Hepatocyte (in vitro differentiated cells): ENCODE measurements at regions not wholly inside any gene's neighbourhood (a gene's known extent, or its start where the extent isn't known, plus 50 kb on each side); places are given as distances from the start of the nearest gene placed in this dataset.

ENCODE experiments used
- DNase-seq: peaks from one replicate; pipeline ENCODE4 v3.0.0-alpha.2; 2016; ENCODE audit warnings: low spot score
- H2AFZ ChIP-seq: fragments of 200-600 bp; sonication (generic); 2 replicates; pipeline ENCODE4 v1.6.0; 2016; ENCODE audit warnings: antibody characterized with exemption, mild to moderate bottlenecking
- H3K27ac ChIP-seq: fragments of 200-600 bp; sonication (generic); 2 replicates; pipeline ENCODE4 v1.5.1; 2016; ENCODE audit warnings: mild to moderate bottlenecking
- H3K27me3 ChIP-seq: fragments of 200-600 bp; sonication (generic); 2 replicates; pipeline ENCODE4 v1.6.1; 2016
- H3K36me3 ChIP-seq: fragments of 200-600 bp; sonication (generic); replicated peaks from 2 replicates; pipeline ENCODE4 v1.5.1; 2016; ENCODE audit warnings: low read depth; ENCODE audit not compliant: insufficient read depth
- H3K4me1 ChIP-seq: fragments of 200-600 bp; sonication (generic); 2 replicates; pipeline ENCODE4 v1.5.1; 2016; ENCODE audit warnings: mild to moderate bottlenecking, moderate library complexity; ENCODE audit not compliant: insufficient read depth
- H3K4me2 ChIP-seq: fragments of 200-600 bp; sonication (generic); 2 replicates; pipeline ENCODE4 v1.6.0; 2016
- H3K4me3 ChIP-seq: fragments of 200-600 bp; sonication (generic); 2 replicates; pipeline ENCODE4 v1.5.1; 2016; ENCODE audit warnings: mild to moderate bottlenecking
- H3K79me2 ChIP-seq: fragments of 200-600 bp; sonication (generic); 2 replicates; pipeline ENCODE4 v1.6.0; 2017; ENCODE audit warnings: mild to moderate bottlenecking
- H3K9me2 ChIP-seq: fragments of 200-600 bp; sonication (generic); replicated peaks from 2 replicates; pipeline ENCODE4 v1.6.0; 2017; ENCODE audit warnings: mild to moderate bottlenecking; ENCODE audit not compliant: insufficient read depth
- H3K9me3 ChIP-seq: fragments of 200-600 bp; sonication (generic); 2 replicates; pipeline ENCODE4 v1.5.1; 2016; ENCODE audit warnings: low read depth, mild to moderate bottlenecking
- H4K20me1 ChIP-seq: fragments of 200-600 bp; sonication (generic); 2 replicates; pipeline ENCODE4 v1.6.0; 2016; ENCODE audit warnings: mild to moderate bottlenecking; ENCODE audit not compliant: insufficient read depth, poor library complexity, severe bottlenecking
- EZH2 ChIP-seq: fragments of 200-600 bp; sonication (generic); IDR thresholded peaks from 2 replicates; pipeline ENCODE4 v1.6.1; 2016; ENCODE audit warnings: antibody characterized with exemption, mild to moderate bottlenecking, borderline replicate concordance
- EZH2phosphoT487 ChIP-seq: fragments of 200-600 bp; sonication (generic); IDR thresholded peaks from one replicate; pipeline ENCODE4 v1.6.1; 2018; ENCODE audit warnings: antibody characterized with exemption, mild to moderate bottlenecking, low read depth, moderate library complexity; ENCODE audit not compliant: unreplicated experiment, severe bottlenecking
- WGBS: methylation state at CpG from one replicate; pipeline ENCODE4 v1.1.6; 2016; ENCODE audit warnings: low lambda C conversion rate; ENCODE audit errors: missing lambda C conversion rate; 5-methylcytosine and 5-hydroxymethylcytosine counted together
- TF ChIP-seq, protein P1 (sequence below): fragments of 200-600 bp; sonication (generic); IDR thresholded peaks from 2 replicates; pipeline ENCODE4 v1.5.1; 2016; ENCODE audit warnings: antibody characterized with exemption, mild to moderate bottlenecking; ENCODE audit not compliant: poor library complexity

DNA sequence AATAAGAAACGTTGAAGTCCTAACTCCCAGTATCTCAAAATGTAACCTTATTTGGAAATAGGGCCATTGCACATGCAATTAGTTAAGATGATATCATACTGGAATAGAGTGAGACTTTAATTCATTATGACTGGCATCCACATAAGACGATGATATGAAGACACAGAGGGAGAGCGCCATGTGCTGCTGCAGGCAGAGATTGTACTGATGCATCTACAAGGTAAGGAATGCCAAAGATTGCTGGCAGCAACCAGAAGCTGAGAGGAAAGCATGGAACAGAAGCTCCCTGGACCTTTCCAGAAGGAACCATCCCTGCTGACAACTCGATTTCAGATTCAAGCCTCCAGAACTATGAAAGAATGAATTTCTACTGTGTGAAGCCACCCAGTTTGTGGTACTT, 697.0 kb upstream of the INTU start:
- no peak overlapping the region for H3K4me3 ChIP-seq
- H4K20me1 ChIP-seq: no peaks in the 10 kb centered on the region
- H3K27ac ChIP-seq: no peak overlapping the region
- TF ChIP-seq EZH2phosphoT487 (no peak), EZH2 (no peak)
- TF ChIP-seq, protein P1, sequence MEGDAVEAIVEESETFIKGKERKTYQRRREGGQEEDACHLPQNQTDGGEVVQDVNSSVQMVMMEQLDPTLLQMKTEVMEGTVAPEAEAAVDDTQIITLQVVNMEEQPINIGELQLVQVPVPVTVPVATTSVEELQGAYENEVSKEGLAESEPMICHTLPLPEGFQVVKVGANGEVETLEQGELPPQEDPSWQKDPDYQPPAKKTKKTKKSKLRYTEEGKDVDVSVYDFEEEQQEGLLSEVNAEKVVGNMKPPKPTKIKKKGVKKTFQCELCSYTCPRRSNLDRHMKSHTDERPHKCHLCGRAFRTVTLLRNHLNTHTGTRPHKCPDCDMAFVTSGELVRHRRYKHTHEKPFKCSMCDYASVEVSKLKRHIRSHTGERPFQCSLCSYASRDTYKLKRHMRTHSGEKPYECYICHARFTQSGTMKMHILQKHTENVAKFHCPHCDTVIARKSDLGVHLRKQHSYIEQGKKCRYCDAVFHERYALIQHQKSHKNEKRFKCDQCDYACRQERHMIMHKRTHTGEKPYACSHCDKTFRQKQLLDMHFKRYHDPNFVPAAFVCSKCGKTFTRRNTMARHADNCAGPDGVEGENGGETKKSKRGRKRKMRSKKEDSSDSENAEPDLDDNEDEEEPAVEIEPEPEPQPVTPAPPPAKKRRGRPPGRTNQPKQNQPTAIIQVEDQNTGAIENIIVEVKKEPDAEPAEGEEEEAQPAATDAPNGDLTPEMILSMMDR: no peak
- no peaks in the 10 kb centered on the region for H3K9me3 ChIP-seq
- H2AFZ ChIP-seq: no peak overlapping the region
- no peaks in the 10 kb centered on the region for H3K36me3 ChIP-seq
- 73% methylated on average over 4 of the region's 4 CpGs for WGBS
- no peaks in the 10 kb centered on the region for H3K79me2 ChIP-seq
- H3K27me3 ChIP-seq: no peaks in the 10 kb centered on the region
- DNase-seq: no peak
- no peaks in the 10 kb centered on the region for H3K4me1 ChIP-seq
- H3K4me2 ChIP-seq: no peak overlapping the region
- no peaks in the 10 kb centered on the region for H3K9me2 ChIP-seq

DNA sequence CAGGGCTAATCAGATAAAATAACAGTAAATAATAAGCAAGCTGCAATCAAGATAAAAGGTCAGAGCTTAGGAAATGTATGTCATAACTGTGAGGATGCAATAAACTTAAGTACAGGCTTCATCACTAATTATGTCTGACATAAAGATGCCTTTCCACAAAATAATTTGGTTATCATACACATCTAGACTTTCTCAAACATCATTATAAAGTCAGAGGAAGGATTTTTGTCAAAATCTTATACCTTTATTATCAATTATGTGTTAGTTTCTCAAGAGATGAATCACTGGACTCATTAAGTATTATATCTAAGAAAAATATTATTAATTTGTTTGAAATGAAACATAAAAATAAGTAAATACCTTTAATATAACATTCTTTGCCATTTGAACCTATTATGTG, 695.4 kb upstream of the INTU start:
- H3K9me3 ChIP-seq: no peaks in the 10 kb centered on the region
- no peaks in the 10 kb centered on the region for H3K27me3 ChIP-seq
- H3K27ac ChIP-seq: no peak overlapping the region
- DNase-seq: no peak
- no peak overlapping the region for H3K4me2 ChIP-seq
- H3K4me1 ChIP-seq: no peaks in the 10 kb centered on the region
- no peaks in the 10 kb centered on the region for H3K79me2 ChIP-seq
- H4K20me1 ChIP-seq: no peaks in the 10 kb centered on the region
- no peak overlapping the region for H2AFZ ChIP-seq
- H3K36me3 ChIP-seq: no peaks in the 10 kb centered on the region
- H3K9me2 ChIP-seq: no peaks in the 10 kb centered on the region
- H3K4me3 ChIP-seq: no peak overlapping the region
- TF ChIP-seq EZH2phosphoT487: no peak
- no peak for TF ChIP-seq EZH2
- TF ChIP-seq, protein P1: no peak

DNA sequence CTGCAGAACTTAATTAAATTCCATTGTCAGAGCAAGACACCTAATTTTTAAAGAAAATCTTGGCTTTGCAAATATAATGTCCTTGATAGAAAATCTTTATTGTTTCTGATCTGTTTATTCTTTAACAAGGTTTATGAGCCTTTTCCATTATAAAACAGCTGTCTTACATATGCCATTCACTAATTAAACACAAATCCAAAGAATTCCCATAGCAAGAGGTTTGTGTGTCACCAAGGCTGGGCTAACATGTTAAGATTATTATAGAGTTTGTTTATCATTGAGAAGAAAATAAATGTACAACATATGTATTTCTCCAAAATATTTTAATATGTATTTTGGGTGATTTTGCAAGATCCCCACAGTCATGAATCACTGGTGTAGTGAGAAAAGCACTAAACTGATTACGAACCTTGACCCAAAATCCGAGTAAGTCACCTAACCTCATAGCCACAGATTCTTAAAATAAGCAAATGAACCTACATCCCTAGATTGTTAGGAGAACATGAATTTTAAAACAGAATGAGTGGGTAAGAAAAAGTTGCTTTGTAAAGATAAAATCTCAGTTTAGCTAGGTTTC, 694.8 kb upstream of the INTU start:
- H3K27ac ChIP-seq: no peak overlapping the region

More for the DNA sequence above, 694.8 kb upstream of the INTU start:
- H3K9me2 ChIP-seq: no peaks in the 10 kb centered on the region
- 83% methylated on average over 2 of the region's 2 CpGs for WGBS
- no peak overlapping the region for H3K4me3 ChIP-seq
- TF ChIP-seq EZH2phosphoT487 (no peak), EZH2 (no peak)
- TF ChIP-seq, protein P1: no peak
- H3K9me3 ChIP-seq: no peaks in the 10 kb centered on the region
- no peak overlapping the region for H2AFZ ChIP-seq
- no peaks in the 10 kb centered on the region for H3K27me3 ChIP-seq
- no peaks in the 10 kb centered on the region for H3K79me2 ChIP-seq
- H3K4me2 ChIP-seq: no peak overlapping the region
- no peaks in the 10 kb centered on the region for H3K4me1 ChIP-seq
- H3K36me3 ChIP-seq: no peaks in the 10 kb centered on the region
- H4K20me1 ChIP-seq: no peaks in the 10 kb centered on the region
- no peak for DNase-seq
